ENCODE measurements at regions not wholly inside any gene's neighbourhood (a gene's known extent, or its start where the extent isn't known, plus 50 kb on each side); places are given as distances from the start of the nearest gene placed in this dataset.

- H3K9me3 ChIP-seq (ENCODE audit: control insufficient read depth in 1 of 2, low read length in 2 of 2), result no peaks in the 10 kb centered on the region
- H3K27me3 ChIP-seq (ENCODE audit: low read depth, low read length), result no peaks in the 10 kb centered on the region
- H3K36me3 ChIP-seq (ENCODE audit: control insufficient read depth in 1 of 2, insufficient read depth in 2 of 2, low read length in 2 of 2), result no peaks in the 10 kb centered on the region
Observed at GRCh38 chr4:58688568-58688967, 1578.4 kb upstream of the IGFBP7 start.

GRCh38 chr4:58679886-58680285 is 1569.7 kb upstream of the IGFBP7 start:
- Histone ChIP-seq H3K27me3 (ENCODE audit: low read depth, low read length) (no peaks in the 10 kb centered on the region), H3K36me3 (ENCODE audit: control insufficient read depth in 1 of 2, insufficient read depth in 2 of 2, low read length in 2 of 2) (no peaks in the 10 kb centered on the region), H3K9me3 (ENCODE audit: control insufficient read depth in 1 of 2, low read length in 2 of 2) (no peaks in the 10 kb centered on the region), H3K4me1 (ENCODE audit: control insufficient read depth in 1 of 2, insufficient read depth in 2 of 2, low read length in 2 of 2) (no peaks in the 10 kb centered on the region), H3K4me3 (ENCODE audit: low read depth in 1 of 2, low read length in 2 of 2) (no peak overlapping the region), H3K27ac (ENCODE audit: low read length) (no peak overlapping the region)

More at GRCh38 chr4:58688568-58688967, 1578.4 kb upstream of the IGFBP7 start:
- H3K4me1 ChIP-seq (ENCODE audit: control insufficient read depth in 1 of 2, insufficient read depth in 2 of 2, low read length in 2 of 2), result no peaks in the 10 kb centered on the region
- no peak overlapping the region for H3K27ac ChIP-seq (ENCODE audit: low read length)
- H3K4me3 ChIP-seq (ENCODE audit: low read depth in 1 of 2, low read length in 2 of 2), result no peak overlapping the region

GRCh38 chr4:58679051-58679450 is 1568.9 kb upstream of the IGFBP7 start:
- H3K4me1 ChIP-seq (ENCODE audit: control insufficient read depth in 1 of 2, insufficient read depth in 2 of 2, low read length in 2 of 2), result no peaks in the 10 kb centered on the region
- no peak overlapping the region for H3K27ac ChIP-seq (ENCODE audit: low read length)
- H3K9me3 ChIP-seq (ENCODE audit: control insufficient read depth in 1 of 2, low read length in 2 of 2), result no peaks in the 10 kb centered on the region
- H3K27me3 ChIP-seq (ENCODE audit: low read depth, low read length), result no peaks in the 10 kb centered on the region
- H3K36me3 ChIP-seq (ENCODE audit: control insufficient read depth in 1 of 2, insufficient read depth in 2 of 2, low read length in 2 of 2), result no peaks in the 10 kb centered on the region
- no peak overlapping the region for H3K4me3 ChIP-seq (ENCODE audit: low read depth in 1 of 2, low read length in 2 of 2)

GRCh38 chr4:58669783-58670182 is 1559.6 kb upstream of the IGFBP7 start:
- Histone ChIP-seq H3K9me3 (ENCODE audit: control insufficient read depth in 1 of 2, low read length in 2 of 2) (no peaks in the 10 kb centered on the region), H3K36me3 (ENCODE audit: control insufficient read depth in 1 of 2, insufficient read depth in 2 of 2, low read length in 2 of 2) (no peaks in the 10 kb centered on the region), H3K27me3 (ENCODE audit: low read depth, low read length) (no peaks in the 10 kb centered on the region), H3K4me1 (ENCODE audit: control insufficient read depth in 1 of 2, insufficient read depth in 2 of 2, low read length in 2 of 2) (no peaks in the 10 kb centered on the region), H3K4me3 (ENCODE audit: low read depth in 1 of 2, low read length in 2 of 2) (no peak overlapping the region), H3K27ac (ENCODE audit: low read length) (no peak overlapping the region)

- no peaks in the 10 kb centered on the region for H3K36me3 ChIP-seq (ENCODE audit: control insufficient read depth in 1 of 2, insufficient read depth in 2 of 2, low read length in 2 of 2)
- no peaks in the 10 kb centered on the region for H3K4me1 ChIP-seq (ENCODE audit: control insufficient read depth in 1 of 2, insufficient read depth in 2 of 2, low read length in 2 of 2)
- no peaks in the 10 kb centered on the region for H3K9me3 ChIP-seq (ENCODE audit: control insufficient read depth in 1 of 2, low read length in 2 of 2)
- H3K27me3 ChIP-seq (ENCODE audit: low read depth, low read length), result no peaks in the 10 kb centered on the region
- no peak overlapping the region for H3K4me3 ChIP-seq (ENCODE audit: low read depth in 1 of 2, low read length in 2 of 2)
- no peak overlapping the region for H3K27ac ChIP-seq (ENCODE audit: low read length)
Observed at GRCh38 chr4:58665649-58666048, 1555.5 kb upstream of the IGFBP7 start.

- H3K9me3 ChIP-seq (ENCODE audit: control insufficient read depth in 1 of 2, low read length in 2 of 2), result no peaks in the 10 kb centered on the region
- no peaks in the 10 kb centered on the region for H3K4me1 ChIP-seq (ENCODE audit: control insufficient read depth in 1 of 2, insufficient read depth in 2 of 2, low read length in 2 of 2)
- H3K4me3 ChIP-seq (ENCODE audit: low read depth in 1 of 2, low read length in 2 of 2), result no peak overlapping the region
- H3K27me3 ChIP-seq (ENCODE audit: low read depth, low read length), result no peaks in the 10 kb centered on the region
- H3K27ac ChIP-seq (ENCODE audit: low read length), result no peak overlapping the region
- H3K36me3 ChIP-seq (ENCODE audit: control insufficient read depth in 1 of 2, insufficient read depth in 2 of 2, low read length in 2 of 2), result no peaks in the 10 kb centered on the region
Observed at GRCh38 chr4:58658701-58659100, 1548.5 kb upstream of the IGFBP7 start.

- Histone ChIP-seq H3K4me1 (ENCODE audit: control insufficient read depth in 1 of 2, insufficient read depth in 2 of 2, low read length in 2 of 2) (no peaks in the 10 kb centered on the region), H3K9me3 (ENCODE audit: control insufficient read depth in 1 of 2, low read length in 2 of 2) (no peaks in the 10 kb centered on the region), H3K27ac (ENCODE audit: low read length) (no peak overlapping the region), H3K36me3 (ENCODE audit: control insufficient read depth in 1 of 2, insufficient read depth in 2 of 2, low read length in 2 of 2) (no peaks in the 10 kb centered on the region), H3K27me3 (ENCODE audit: low read depth, low read length) (no peaks in the 10 kb centered on the region), H3K4me3 (ENCODE audit: low read depth in 1 of 2, low read length in 2 of 2) (no peak overlapping the region)
Observed at GRCh38 chr4:58653251-58653650, 1543.1 kb upstream of the IGFBP7 start.

- Histone ChIP-seq H3K4me1 (ENCODE audit: control insufficient read depth in 1 of 2, insufficient read depth in 2 of 2, low read length in 2 of 2) (no peaks in the 10 kb centered on the region), H3K36me3 (ENCODE audit: control insufficient read depth in 1 of 2, insufficient read depth in 2 of 2, low read length in 2 of 2) (no peaks in the 10 kb centered on the region), H3K4me3 (ENCODE audit: low read depth in 1 of 2, low read length in 2 of 2) (no peak overlapping the region), H3K27ac (ENCODE audit: low read length) (no peak overlapping the region), H3K9me3 (ENCODE audit: control insufficient read depth in 1 of 2, low read length in 2 of 2) (no peaks in the 10 kb centered on the region), H3K27me3 (ENCODE audit: low read depth, low read length) (no peaks in the 10 kb centered on the region)
Observed at GRCh38 chr4:58649226-58649625, 1539.0 kb upstream of the IGFBP7 start.

GRCh38 chr4:58646126-58646525 is 1535.9 kb upstream of the IGFBP7 start:
- H3K4me1 ChIP-seq (ENCODE audit: control insufficient read depth in 1 of 2, insufficient read depth in 2 of 2, low read length in 2 of 2), result no peaks in the 10 kb centered on the region
- H3K36me3 ChIP-seq (ENCODE audit: control insufficient read depth in 1 of 2, insufficient read depth in 2 of 2, low read length in 2 of 2), result no peaks in the 10 kb centered on the region
- no peaks in the 10 kb centered on the region for H3K9me3 ChIP-seq (ENCODE audit: control insufficient read depth in 1 of 2, low read length in 2 of 2)
- no peak overlapping the region for H3K4me3 ChIP-seq (ENCODE audit: low read depth in 1 of 2, low read length in 2 of 2)
- no peak overlapping the region for H3K27ac ChIP-seq (ENCODE audit: low read length)
- H3K27me3 ChIP-seq (ENCODE audit: low read depth, low read length), result no peaks in the 10 kb centered on the region

GRCh38 chr4:58644549-58644948 is 1534.4 kb upstream of the IGFBP7 start:
- no peak overlapping the region for H3K27ac ChIP-seq (ENCODE audit: low read length)
- H3K9me3 ChIP-seq (ENCODE audit: control insufficient read depth in 1 of 2, low read length in 2 of 2), result no peaks in the 10 kb centered on the region
- H3K4me1 ChIP-seq (ENCODE audit: control insufficient read depth in 1 of 2, insufficient read depth in 2 of 2, low read length in 2 of 2), result no peaks in the 10 kb centered on the region
- H3K36me3 ChIP-seq (ENCODE audit: control insufficient read depth in 1 of 2, insufficient read depth in 2 of 2, low read length in 2 of 2), result no peaks in the 10 kb centered on the region
- no peaks in the 10 kb centered on the region for H3K27me3 ChIP-seq (ENCODE audit: low read depth, low read length)
- no peak overlapping the region for H3K4me3 ChIP-seq (ENCODE audit: low read depth in 1 of 2, low read length in 2 of 2)

GRCh38 chr4:58636381-58636780 is 1526.2 kb upstream of the IGFBP7 start:
- no peaks in the 10 kb centered on the region for H3K4me1 ChIP-seq (ENCODE audit: control insufficient read depth in 1 of 2, insufficient read depth in 2 of 2, low read length in 2 of 2)
- H3K27ac ChIP-seq (ENCODE audit: low read length), result no peak overlapping the region
- no peaks in the 10 kb centered on the region for H3K27me3 ChIP-seq (ENCODE audit: low read depth, low read length)
- no peaks in the 10 kb centered on the region for H3K36me3 ChIP-seq (ENCODE audit: control insufficient read depth in 1 of 2, insufficient read depth in 2 of 2, low read length in 2 of 2)
- H3K9me3 ChIP-seq (ENCODE audit: control insufficient read depth in 1 of 2, low read length in 2 of 2), result no peaks in the 10 kb centered on the region
- no peak overlapping the region for H3K4me3 ChIP-seq (ENCODE audit: low read depth in 1 of 2, low read length in 2 of 2)

GRCh38 chr4:58617226-58617625 is 1507.0 kb upstream of the IGFBP7 start:
- Histone ChIP-seq H3K27me3 (ENCODE audit: low read depth, low read length) (no peaks in the 10 kb centered on the region), H3K27ac (ENCODE audit: low read length) (no peak overlapping the region), H3K36me3 (ENCODE audit: control insufficient read depth in 1 of 2, insufficient read depth in 2 of 2, low read length in 2 of 2) (no peaks in the 10 kb centered on the region), H3K4me3 (ENCODE audit: low read depth in 1 of 2, low read length in 2 of 2) (no peak overlapping the region), H3K9me3 (ENCODE audit: control insufficient read depth in 1 of 2, low read length in 2 of 2) (peaks cover 0 to 3% of the 10 kb centered on the region in 2 donors), H3K4me1 (ENCODE audit: control insufficient read depth in 1 of 2, insufficient read depth in 2 of 2, low read length in 2 of 2) (no peaks in the 10 kb centered on the region)
